ENCODE measurements at regions not wholly inside any gene's neighbourhood (a gene's known extent, or its start where the extent isn't known, plus 50 kb on each side); places are given as distances from the start of the nearest gene placed in this dataset.

DNA sequence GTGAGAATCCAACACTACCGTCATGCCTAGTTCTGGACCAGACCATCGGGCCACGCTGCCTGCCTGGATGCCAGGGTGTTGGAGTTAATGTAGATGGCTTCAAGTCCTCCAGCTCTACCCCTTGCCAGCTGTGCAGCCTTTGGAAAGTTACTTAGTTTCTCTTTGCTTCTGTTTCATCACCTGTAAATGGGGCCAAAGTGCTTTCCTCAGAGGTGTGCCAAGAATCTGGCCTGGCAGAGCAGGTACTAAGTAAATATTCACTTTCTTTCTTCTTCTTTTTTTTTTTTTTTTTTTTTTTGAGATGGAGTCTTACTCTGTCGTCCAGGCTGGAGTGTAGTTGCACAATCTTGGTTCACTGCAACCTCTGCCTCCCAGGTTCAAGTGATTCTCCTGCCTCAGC is 159.5 kb upstream of the RPL38 start:
- H3K4me3 ChIP-seq (ENCODE audit: insufficient read depth in 1 of 2, low read depth in 1 of 2, low read length in 2 of 2): no peak overlapping the region
- H3K36me3 ChIP-seq (ENCODE audit: control insufficient read depth in 1 of 2, insufficient read depth in 2 of 2, low read depth in 1 of 2, low read length in 2 of 2): no peaks in the 10 kb centered on the region
- H3K14ac ChIP-seq (ENCODE audit: low read length in 2 of 2): no peak overlapping the region
- H4K91ac ChIP-seq (ENCODE audit: low read length): no peak overlapping the region
- H3K79me1 ChIP-seq (replicated peaks; ENCODE audit: low read length, poor library complexity, severe bottlenecking): no peaks in the 10 kb centered on the region
- H2BK15ac ChIP-seq (ENCODE audit: low read depth, poor library complexity, severe bottlenecking): no peak overlapping the region
- no peak overlapping the region for H3K4ac ChIP-seq (ENCODE audit: low read depth in 1 of 2, low read length in 2 of 2)
- peaks cover 2% of the 10 kb centered on the region for H3K4me1 ChIP-seq (ENCODE audit: control insufficient read depth, insufficient read depth, low read depth, low read length)
- H3K27ac ChIP-seq (ENCODE audit: low read length, poor library complexity, severe bottlenecking): no peak overlapping the region
- H3K18ac ChIP-seq (ENCODE audit: low read depth in 1 of 2, low read length in 2 of 2): no peak overlapping the region
- no peak overlapping the region for H3K9ac ChIP-seq (ENCODE audit: low read length)
- H2AFZ ChIP-seq (ENCODE audit: low read depth, low read length): no peak overlapping the region
- no peak overlapping the region for H4K8ac ChIP-seq (ENCODE audit: low read length)
- no peak overlapping the region for H2BK12ac ChIP-seq (ENCODE audit: low read length in 2 of 2)
- 78% methylated on average over 4 of the region's 4 CpGs for WGBS
- no peak overlapping the region for H2BK120ac ChIP-seq (ENCODE audit: low read depth, low read length)
- peaks cover 0 to 40% of the 10 kb centered on the region in 2 experiments for H3K27me3 ChIP-seq (ENCODE audit: control insufficient read depth in 1 of 2, insufficient read depth in 1 of 2, low read length in 2 of 2)
- no peak overlapping the region for H3K23ac ChIP-seq (ENCODE audit: low read length in 2 of 2)
- no peak overlapping the region for H2AK5ac ChIP-seq (ENCODE audit: low read length, severe bottlenecking)
- no peaks in the 10 kb centered on the region for H3K9me3 ChIP-seq (ENCODE audit: control insufficient read depth, low read length)
- no peak for DNase-seq
- no peak overlapping the region for H3K4me2 ChIP-seq (ENCODE audit: low read length, poor library complexity, severe bottlenecking)
- H2BK5ac ChIP-seq (ENCODE audit: low read depth, low read length, poor library complexity, severe bottlenecking): no peak overlapping the region

DNA sequence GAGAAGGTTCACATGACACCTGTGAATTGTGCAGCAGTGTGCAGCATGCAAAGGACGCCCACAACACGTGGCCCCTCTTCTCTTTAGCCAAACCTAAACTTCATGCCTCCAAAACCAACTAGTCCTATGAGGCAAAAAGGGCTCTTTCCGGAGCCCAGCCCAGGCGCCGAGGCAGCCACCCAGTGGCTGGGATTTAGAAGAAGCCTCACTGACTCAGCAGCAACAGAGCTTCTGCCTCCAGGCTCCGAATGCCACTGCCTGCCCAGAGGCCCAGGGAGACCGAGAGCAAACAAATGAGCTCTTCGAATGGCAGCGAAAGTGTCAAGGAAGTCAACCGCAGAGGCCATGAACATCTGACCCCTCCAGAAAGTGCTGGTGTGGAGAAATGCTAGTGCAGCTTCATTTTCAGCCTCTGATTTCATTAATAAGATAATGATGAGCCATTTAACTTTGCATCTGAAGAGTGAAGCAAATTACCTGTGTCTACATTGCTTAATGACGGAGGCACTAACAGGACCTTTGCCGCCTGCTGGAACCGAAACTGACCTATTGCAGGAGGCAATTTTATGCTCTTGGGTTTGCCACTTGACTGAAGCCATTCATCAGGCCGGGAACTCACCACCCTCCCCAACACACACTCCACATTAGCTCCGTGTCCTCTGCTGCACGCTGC is 157.7 kb upstream of the RPL38 start:
- no peaks in the 10 kb centered on the region for H3K79me1 ChIP-seq (replicated peaks; ENCODE audit: low read length, poor library complexity, severe bottlenecking)
- H4K8ac ChIP-seq (ENCODE audit: low read length): no peak overlapping the region
- no peak overlapping the region for H2BK5ac ChIP-seq (ENCODE audit: low read depth, low read length, poor library complexity, severe bottlenecking)
- no peak for DNase-seq
- H3K4me1 ChIP-seq (ENCODE audit: control insufficient read depth, insufficient read depth, low read depth, low read length): peaks cover 2% of the 10 kb centered on the region
- H3K23ac ChIP-seq (ENCODE audit: low read length in 2 of 2): no peak overlapping the region
- no peaks in the 10 kb centered on the region for H3K36me3 ChIP-seq (ENCODE audit: control insufficient read depth in 1 of 2, insufficient read depth in 2 of 2, low read depth in 1 of 2, low read length in 2 of 2)
- no peak overlapping the region for H3K4me3 ChIP-seq (ENCODE audit: insufficient read depth in 1 of 2, low read depth in 1 of 2, low read length in 2 of 2)
- H2AK5ac ChIP-seq (ENCODE audit: low read length, severe bottlenecking): no peak overlapping the region
- no peak overlapping the region for H2BK15ac ChIP-seq (ENCODE audit: low read depth, poor library complexity, severe bottlenecking)
- no peak overlapping the region for H2BK120ac ChIP-seq (ENCODE audit: low read depth, low read length)
- peaks cover 1 to 58% of the 10 kb centered on the region in 2 experiments for H3K27me3 ChIP-seq (ENCODE audit: control insufficient read depth in 1 of 2, insufficient read depth in 1 of 2, low read length in 2 of 2)
- H2BK12ac ChIP-seq (ENCODE audit: low read length in 2 of 2): no peak overlapping the region
- no peak overlapping the region for H3K27ac ChIP-seq (ENCODE audit: low read length, poor library complexity, severe bottlenecking)
- H3K14ac ChIP-seq (ENCODE audit: low read length in 2 of 2): no peak overlapping the region
- H3K9me3 ChIP-seq (ENCODE audit: control insufficient read depth, low read length): no peaks in the 10 kb centered on the region
- no peak overlapping the region for H3K18ac ChIP-seq (ENCODE audit: low read depth in 1 of 2, low read length in 2 of 2)
- no peak overlapping the region for H3K4me2 ChIP-seq (ENCODE audit: low read length, poor library complexity, severe bottlenecking)
- 69% methylated on average over 16 of the region's 16 CpGs for WGBS
- no peak overlapping the region for H3K9ac ChIP-seq (ENCODE audit: low read length)
- no peak overlapping the region for H4K91ac ChIP-seq (ENCODE audit: low read length)
- H2AFZ ChIP-seq (ENCODE audit: low read depth, low read length): no peak overlapping the region
- no peak overlapping the region for H3K4ac ChIP-seq (ENCODE audit: low read depth in 1 of 2, low read length in 2 of 2)

DNA sequence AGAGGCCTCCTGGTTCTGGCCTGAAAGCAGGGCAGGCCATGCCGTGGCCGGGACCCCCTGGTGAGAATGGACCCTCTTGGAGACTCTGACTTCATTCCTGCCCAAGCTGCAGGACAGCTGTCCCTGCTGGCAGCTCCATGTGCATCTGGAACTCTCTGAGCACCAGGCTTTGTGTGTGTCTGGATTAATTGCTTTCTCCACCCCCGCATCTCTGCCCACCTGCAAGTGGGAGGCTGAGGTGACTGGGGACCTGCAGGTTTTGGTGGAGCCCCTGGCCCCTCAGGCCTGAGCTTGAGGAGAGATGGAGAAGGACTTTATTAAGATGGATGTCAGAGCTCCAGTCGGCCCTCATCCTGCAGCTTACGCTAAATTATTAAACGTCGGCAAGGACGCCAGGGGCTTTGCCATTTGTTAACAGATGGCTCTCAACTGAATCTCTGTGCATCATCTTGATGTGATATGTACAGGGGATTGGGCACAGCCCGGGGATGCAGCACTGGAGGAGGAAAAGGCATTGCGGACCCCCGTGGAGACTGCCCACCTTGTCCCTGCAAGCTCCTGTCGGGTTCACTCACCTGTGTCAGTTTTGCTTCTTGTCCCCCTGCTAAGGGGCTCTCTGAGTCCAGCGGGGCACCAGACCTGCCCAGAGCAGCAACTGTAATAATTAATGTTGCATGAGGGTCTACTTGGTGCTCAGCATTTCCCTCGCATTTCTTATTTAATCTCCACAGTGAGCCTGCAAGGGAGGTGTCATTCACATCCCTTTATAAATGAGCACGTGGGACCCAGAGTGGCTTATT is 154.1 kb upstream of the RPL38 start:
- Histone ChIP-seq H4K8ac (ENCODE audit: low read length) (no peak overlapping the region), H2BK5ac (ENCODE audit: low read depth, low read length, poor library complexity, severe bottlenecking) (no peak overlapping the region), H3K79me1 (replicated peaks; ENCODE audit: low read length, poor library complexity, severe bottlenecking) (no peaks in the 10 kb centered on the region), H2BK12ac (ENCODE audit: low read length in 2 of 2) (no peak overlapping the region), H2AFZ (ENCODE audit: low read depth, low read length) (no peak overlapping the region), H3K4me3 (ENCODE audit: insufficient read depth in 1 of 2, low read depth in 1 of 2, low read length in 2 of 2) (no peak overlapping the region), H3K4me1 (ENCODE audit: control insufficient read depth, insufficient read depth, low read depth, low read length) (no peaks in the 10 kb centered on the region), H3K9me3 (ENCODE audit: control insufficient read depth, low read length) (no peaks in the 10 kb centered on the region), H3K23ac (ENCODE audit: low read length in 2 of 2) (no peak overlapping the region), H3K9ac (ENCODE audit: low read length) (no peak overlapping the region), H3K18ac (ENCODE audit: low read depth in 1 of 2, low read length in 2 of 2) (no peak overlapping the region), H2BK120ac (ENCODE audit: low read depth, low read length) (no peak overlapping the region), H3K27me3 (ENCODE audit: control insufficient read depth in 1 of 2, insufficient read depth in 1 of 2, low read length in 2 of 2) (peaks cover 4 to 83% of the 10 kb centered on the region in 2 experiments), H3K27ac (ENCODE audit: low read length, poor library complexity, severe bottlenecking) (no peak overlapping the region), H4K91ac (ENCODE audit: low read length) (no peak overlapping the region), H3K4me2 (ENCODE audit: low read length, poor library complexity, severe bottlenecking) (no peak overlapping the region), H2BK15ac (ENCODE audit: low read depth, poor library complexity, severe bottlenecking) (no peak overlapping the region), H3K36me3 (ENCODE audit: control insufficient read depth in 1 of 2, insufficient read depth in 2 of 2, low read depth in 1 of 2, low read length in 2 of 2) (no peaks in the 10 kb centered on the region), H2AK5ac (ENCODE audit: low read length, severe bottlenecking) (no peak overlapping the region), H3K4ac (ENCODE audit: low read depth in 1 of 2, low read length in 2 of 2) (no peak overlapping the region), H3K14ac (ENCODE audit: low read length in 2 of 2) (no peak overlapping the region)
- 85% methylated on average over 15 of the region's 15 CpGs for WGBS
- no peak for DNase-seq

GRCh38 chr17:74049967-74050458 is 153.5 kb upstream of the RPL38 start:
- Histone ChIP-seq H4K91ac (ENCODE audit: low read length) (no peak overlapping the region), H2BK15ac (ENCODE audit: low read depth, poor library complexity, severe bottlenecking) (no peak overlapping the region), H2BK120ac (ENCODE audit: low read depth, low read length) (no peak overlapping the region), H2AK5ac (ENCODE audit: low read length, severe bottlenecking) (no peak overlapping the region), H3K4me3 (ENCODE audit: insufficient read depth in 1 of 2, low read depth in 1 of 2, low read length in 2 of 2) (no peak overlapping the region), H3K18ac (ENCODE audit: low read depth in 1 of 2, low read length in 2 of 2) (no peak overlapping the region), H3K27me3 (ENCODE audit: control insufficient read depth in 1 of 2, insufficient read depth in 1 of 2, low read length in 2 of 2) (peaks cover 4 to 85% of the 10 kb centered on the region in 2 experiments), H3K23ac (ENCODE audit: low read length in 2 of 2) (no peak overlapping the region), H3K79me1 (replicated peaks; ENCODE audit: low read length, poor library complexity, severe bottlenecking) (no peaks in the 10 kb centered on the region), H3K14ac (ENCODE audit: low read length in 2 of 2) (no peak overlapping the region), H2AFZ (ENCODE audit: low read depth, low read length) (no peak overlapping the region), H4K8ac (ENCODE audit: low read length) (no peak overlapping the region), H3K4me2 (ENCODE audit: low read length, poor library complexity, severe bottlenecking) (no peak overlapping the region), H2BK12ac (ENCODE audit: low read length in 2 of 2) (no peak overlapping the region), H3K4me1 (ENCODE audit: control insufficient read depth, insufficient read depth, low read depth, low read length) (no peaks in the 10 kb centered on the region), H2BK5ac (ENCODE audit: low read depth, low read length, poor library complexity, severe bottlenecking) (no peak overlapping the region), H3K36me3 (ENCODE audit: control insufficient read depth in 1 of 2, insufficient read depth in 2 of 2, low read depth in 1 of 2, low read length in 2 of 2) (no peaks in the 10 kb centered on the region), H3K9me3 (ENCODE audit: control insufficient read depth, low read length) (no peaks in the 10 kb centered on the region), H3K4ac (ENCODE audit: low read depth in 1 of 2, low read length in 2 of 2) (no peak overlapping the region), H3K27ac (ENCODE audit: low read length, poor library complexity, severe bottlenecking) (no peak overlapping the region), H3K9ac (ENCODE audit: low read length) (no peak overlapping the region)
- DNase-seq: no peak
- WGBS: 65% methylated on average over 10 of the region's 10 CpGs

Data from mesenchymal stem cell (in vitro differentiated cells and primary cell).